Suprapubic skin (tissue), 4 donors: ENCODE measurements at regions not wholly inside any gene's neighbourhood (a gene's known extent, or its start where the extent isn't known, plus 50 kb on each side); places are given as distances from the start of the nearest gene placed in this dataset.

ENCODE experiments used
- EP300 ChIP-seq: sonication (generic); formaldehyde crosslinking; IDR thresholded peaks from one replicate; pipeline ENCODE4 v1.6.1; 2017; ENCODE audit warnings: antibody characterized with exemption
- POLR2A ChIP-seq, 2 donors: fragments of 450-650 bp; IDR thresholded peaks; one replicate each; pipeline ENCODE4 v1.6.1; 2017; ENCODE audit warnings: antibody characterized with exemption in 2 of 2, mild to moderate bottlenecking in 2 of 2, moderate library complexity in 2 of 2
- POLR2AphosphoS5 ChIP-seq, 3 donors: sonication (generic); formaldehyde crosslinking; IDR thresholded peaks; one replicate each; pipeline ENCODE4 v1.6.1; 2017; ENCODE audit warnings: antibody characterized with exemption in 3 of 3
- TF ChIP-seq, protein P1 (sequence below), 2 donors: fragments of 200-600 bp in 1 of 2; fragments of 450-650 bp in 1 of 2; sonication (generic) in 1 of 2; IDR thresholded peaks; one replicate each; pipeline ENCODE4 v1.5.1; 2016 to 2019; ENCODE audit warnings: antibody characterized with exemption in 2 of 2, mild to moderate bottlenecking in 1 of 2, moderate library complexity in 1 of 2

DNA sequence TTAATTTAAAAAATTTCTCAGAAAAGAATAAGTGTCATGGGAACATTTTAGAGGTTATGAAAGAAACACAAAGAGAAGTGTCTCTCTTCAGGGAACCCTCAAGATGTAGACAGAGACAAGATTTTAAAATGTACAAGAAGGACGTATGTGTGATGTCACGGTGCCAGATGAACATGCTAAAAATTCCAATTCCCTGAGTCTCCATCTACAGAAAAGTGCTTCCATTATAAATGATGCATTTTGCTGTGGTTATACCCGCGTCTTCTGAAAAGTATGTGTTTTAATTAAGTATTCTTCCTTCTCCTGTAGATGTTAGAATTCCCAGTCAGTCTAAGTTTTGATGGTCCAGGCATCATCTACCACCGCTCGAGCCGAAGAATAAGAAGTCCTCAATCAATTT, 489.1 kb downstream of the PREX1 start:
- TF ChIP-seq, protein P1, sequence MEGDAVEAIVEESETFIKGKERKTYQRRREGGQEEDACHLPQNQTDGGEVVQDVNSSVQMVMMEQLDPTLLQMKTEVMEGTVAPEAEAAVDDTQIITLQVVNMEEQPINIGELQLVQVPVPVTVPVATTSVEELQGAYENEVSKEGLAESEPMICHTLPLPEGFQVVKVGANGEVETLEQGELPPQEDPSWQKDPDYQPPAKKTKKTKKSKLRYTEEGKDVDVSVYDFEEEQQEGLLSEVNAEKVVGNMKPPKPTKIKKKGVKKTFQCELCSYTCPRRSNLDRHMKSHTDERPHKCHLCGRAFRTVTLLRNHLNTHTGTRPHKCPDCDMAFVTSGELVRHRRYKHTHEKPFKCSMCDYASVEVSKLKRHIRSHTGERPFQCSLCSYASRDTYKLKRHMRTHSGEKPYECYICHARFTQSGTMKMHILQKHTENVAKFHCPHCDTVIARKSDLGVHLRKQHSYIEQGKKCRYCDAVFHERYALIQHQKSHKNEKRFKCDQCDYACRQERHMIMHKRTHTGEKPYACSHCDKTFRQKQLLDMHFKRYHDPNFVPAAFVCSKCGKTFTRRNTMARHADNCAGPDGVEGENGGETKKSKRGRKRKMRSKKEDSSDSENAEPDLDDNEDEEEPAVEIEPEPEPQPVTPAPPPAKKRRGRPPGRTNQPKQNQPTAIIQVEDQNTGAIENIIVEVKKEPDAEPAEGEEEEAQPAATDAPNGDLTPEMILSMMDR (IDR thresholded peaks at IDR 0.05), result no peak
- TF ChIP-seq EP300 (no peak), POLR2A (IDR thresholded peaks at IDR 0.05) (no peak), POLR2AphosphoS5 (IDR thresholded peaks at IDR 0.05) (no peak)
